Retinal pigment epithelial cell (primary cell): ENCODE measurements at regions not wholly inside any gene's neighbourhood (a gene's known extent, or its start where the extent isn't known, plus 50 kb on each side); places are given as distances from the start of the nearest gene placed in this dataset.

ENCODE experiments used
- DNase-seq: peaks from one replicate; pipeline ENCODE4 v3.0.0-alpha.2; 2010; ENCODE audit warnings: low read depth
- H3K4me3 ChIP-seq: 2 replicates; pipeline ENCODE4 v1.5.1; 2011; ENCODE audit warnings: mild to moderate bottlenecking, low read length, control low read depth, moderate library complexity
- TF ChIP-seq, protein P1 (sequence below): conservative IDR thresholded peaks from 2 replicates; pipeline ENCODE4 v1.5.1; 2011; ENCODE audit warnings: low read depth, low read length, control low read depth, inconsistent platforms

DNA sequence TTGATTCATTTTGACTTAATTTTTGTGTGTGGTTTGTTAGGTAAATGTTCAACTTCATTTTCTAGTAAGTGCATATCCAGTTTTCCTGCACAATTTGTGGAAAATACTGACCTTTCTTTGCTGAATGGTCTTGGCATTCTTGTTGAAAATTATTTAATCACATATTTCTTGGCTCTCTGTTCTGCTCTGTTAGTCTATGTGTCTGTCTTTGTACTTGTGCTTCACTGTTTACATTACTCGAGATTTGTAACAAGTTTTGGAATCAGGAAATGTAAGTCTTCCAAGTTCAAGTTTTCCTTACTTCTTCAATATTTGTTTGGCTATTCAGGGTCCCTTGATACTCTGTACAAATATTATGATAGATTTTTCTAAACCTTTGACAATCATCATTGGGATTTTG is 838.2 kb upstream of the POM121L12 start:
- no peak for DNase-seq
- TF ChIP-seq, protein P1, sequence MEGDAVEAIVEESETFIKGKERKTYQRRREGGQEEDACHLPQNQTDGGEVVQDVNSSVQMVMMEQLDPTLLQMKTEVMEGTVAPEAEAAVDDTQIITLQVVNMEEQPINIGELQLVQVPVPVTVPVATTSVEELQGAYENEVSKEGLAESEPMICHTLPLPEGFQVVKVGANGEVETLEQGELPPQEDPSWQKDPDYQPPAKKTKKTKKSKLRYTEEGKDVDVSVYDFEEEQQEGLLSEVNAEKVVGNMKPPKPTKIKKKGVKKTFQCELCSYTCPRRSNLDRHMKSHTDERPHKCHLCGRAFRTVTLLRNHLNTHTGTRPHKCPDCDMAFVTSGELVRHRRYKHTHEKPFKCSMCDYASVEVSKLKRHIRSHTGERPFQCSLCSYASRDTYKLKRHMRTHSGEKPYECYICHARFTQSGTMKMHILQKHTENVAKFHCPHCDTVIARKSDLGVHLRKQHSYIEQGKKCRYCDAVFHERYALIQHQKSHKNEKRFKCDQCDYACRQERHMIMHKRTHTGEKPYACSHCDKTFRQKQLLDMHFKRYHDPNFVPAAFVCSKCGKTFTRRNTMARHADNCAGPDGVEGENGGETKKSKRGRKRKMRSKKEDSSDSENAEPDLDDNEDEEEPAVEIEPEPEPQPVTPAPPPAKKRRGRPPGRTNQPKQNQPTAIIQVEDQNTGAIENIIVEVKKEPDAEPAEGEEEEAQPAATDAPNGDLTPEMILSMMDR = no peak
- no peak overlapping the region for H3K4me3 ChIP-seq

DNA sequence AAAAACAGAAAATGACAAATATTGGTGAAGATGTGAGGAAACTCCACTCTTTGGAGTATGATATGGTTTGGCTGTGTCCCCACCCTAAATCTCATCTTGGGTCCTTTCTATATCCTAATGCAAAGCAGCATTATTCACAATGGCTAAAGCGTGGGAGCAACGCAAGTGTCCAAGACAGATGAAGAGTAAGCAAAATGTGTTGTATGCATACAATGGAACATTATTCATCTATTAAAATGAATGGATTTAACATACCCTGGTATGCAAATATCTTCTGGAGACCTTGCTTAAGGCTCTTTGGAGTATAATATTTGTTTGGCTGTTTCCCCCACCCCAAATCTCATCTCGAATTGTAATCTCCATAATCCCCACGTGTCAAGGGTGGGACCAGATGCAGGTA is 839.8 kb upstream of the POM121L12 start:
- no peak overlapping the region for H3K4me3 ChIP-seq
- no peak for DNase-seq
- TF ChIP-seq, protein P1 = no peak

- H3K4me3 ChIP-seq = no peak overlapping the region
- TF ChIP-seq, protein P1 = no peak
- no peak for DNase-seq
These were observed 846.2 kb upstream of the POM121L12 start for GRCh38 chr7:52189153-52189778.

DNA sequence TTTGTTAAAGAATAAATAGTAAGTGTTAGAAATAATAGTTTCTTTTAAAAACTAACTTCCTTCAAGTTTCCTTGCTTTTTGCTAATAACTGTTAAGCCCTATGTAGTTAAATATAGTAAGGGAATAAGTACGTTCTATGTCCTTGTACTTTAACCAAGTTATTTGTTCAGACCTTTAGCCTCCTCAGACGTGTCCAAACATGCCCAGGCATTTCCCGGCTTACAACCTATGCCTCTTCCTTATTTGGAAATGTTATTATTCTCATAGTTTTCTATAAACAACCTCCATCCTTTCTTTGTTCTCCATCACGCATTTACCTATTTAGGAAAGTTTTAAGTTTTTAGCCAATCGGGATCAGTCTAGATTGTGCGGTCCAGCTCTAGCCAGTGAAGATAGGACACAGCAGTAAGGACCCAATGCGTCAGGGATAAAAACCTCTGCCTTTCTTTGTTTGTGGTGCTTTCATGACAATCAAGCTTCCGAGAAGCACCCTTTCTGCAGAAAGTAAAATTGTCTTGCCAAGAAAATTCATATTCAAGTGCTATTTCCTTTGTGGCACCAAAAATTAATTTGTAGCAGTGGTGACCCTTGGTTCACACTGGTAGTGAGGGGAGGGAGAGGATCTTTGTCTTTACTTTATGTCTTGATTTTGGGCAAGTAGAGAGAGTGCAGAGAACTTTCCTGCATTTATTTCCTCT is 851.3 kb upstream of the POM121L12 start:
- H3K4me3 ChIP-seq = no peak overlapping the region
- no peak for DNase-seq
- TF ChIP-seq, protein P1 = no peak

DNA sequence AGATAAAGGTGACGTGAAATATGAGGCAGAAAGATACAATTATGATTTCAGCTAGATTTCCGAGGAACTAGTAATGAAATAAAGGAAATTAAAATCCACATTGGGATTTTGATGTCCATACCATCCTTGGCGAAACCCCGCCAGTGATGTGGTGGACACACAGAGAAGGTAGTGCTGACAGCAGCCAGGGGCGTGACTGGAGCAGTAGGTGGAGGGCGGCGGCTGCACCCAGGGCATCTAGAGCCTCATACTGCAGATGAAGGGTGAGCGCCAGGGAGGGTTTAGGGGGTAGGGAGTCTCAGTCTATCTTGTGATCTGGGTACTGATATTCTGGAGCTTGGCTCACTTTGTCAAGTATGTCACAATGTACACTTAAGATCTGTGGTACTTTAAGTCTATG is 855.5 kb upstream of the POM121L12 start:
- no peak for DNase-seq
- TF ChIP-seq, protein P1 = no peak
- H3K4me3 ChIP-seq = no peak overlapping the region

DNA sequence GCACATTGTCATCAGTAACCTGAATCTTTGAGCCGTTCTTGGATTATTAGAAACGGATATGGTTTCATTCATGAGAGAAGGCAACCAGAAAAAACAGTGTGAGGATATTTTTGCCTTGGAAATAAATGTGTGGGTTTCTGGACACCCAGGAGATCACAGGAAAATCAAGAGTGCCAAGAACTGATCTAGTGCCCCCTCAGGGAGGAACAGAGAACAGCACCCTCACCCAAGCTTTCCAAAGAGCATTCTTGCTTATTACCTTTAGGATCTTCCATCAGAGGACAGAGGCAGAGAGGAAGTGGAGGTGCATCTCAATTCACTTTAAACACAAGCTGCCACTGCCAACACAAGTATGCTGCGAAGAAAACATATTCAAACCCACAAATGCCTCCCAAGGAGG is 851.5 kb upstream of the COBL start:
- no peak for DNase-seq
- no peak overlapping the region for H3K4me3 ChIP-seq

More for the DNA sequence above, 851.5 kb upstream of the COBL start:
- TF ChIP-seq, protein P1 = peak; percentile 5
